ENCODE measurements at regions not wholly inside any gene's neighbourhood (a gene's known extent, or its start where the extent isn't known, plus 50 kb on each side); places are given as distances from the start of the nearest gene placed in this dataset.

GRCh38 chr6:170125456-170126300, 165.2 kb downstream of the DLL1 start (continued):
- TF ChIP-seq ETS1 (IDR thresholded peaks at IDR 0.05) (no peak), CREB1 (CRISPR knock-in tag; IDR thresholded peaks at IDR 0.05; ENCODE audit: low read depth) (no peak), NANOG (IDR thresholded peaks at IDR 0.05; ENCODE audit: borderline replicate concordance) (no peak), STAT1 (IDR thresholded peaks at IDR 0.05; ENCODE audit: unreplicated experiment) (no peak), POLR2AphosphoS5 (IDR thresholded peaks at IDR 0.05; ENCODE audit: low read depth) (no peak), ZNF331 (CRISPR knock-in tag; IDR thresholded peaks at IDR 0.05; ENCODE audit: low read depth) (no peak), EZH2phosphoT487 (IDR thresholded peaks at IDR 0.05; ENCODE audit: unreplicated experiment) (no peak)

- Mint-ChIP-seq H3K4me3 (no peak overlapping the region), H3K9me3 (peaks cover 24% of the 10 kb centered on the region), H3K27me3 (ENCODE audit: insufficient read depth, low read depth, poor library complexity) (peaks cover 3% of the 10 kb centered on the region), H3K36me3 (ENCODE audit: low read depth) (peaks cover 8% of the 10 kb centered on the region; the same call in 2 of the 3 replicates), H3K27ac (no peak overlapping the region), H3K4me1 (no peaks in the 10 kb centered on the region; the same call in 2 of the 3 replicates)
- Histone ChIP-seq H3K4me2 (no peak overlapping the region), H4K20me1 (replicated peaks; ENCODE audit: insufficient read depth) (no peaks in the 10 kb centered on the region), H3K9me2 (ENCODE audit: insufficient read depth) (no peaks in the 10 kb centered on the region), H3K27ac (ENCODE audit: low read depth) (no peak overlapping the region), H2AFZ (no peak overlapping the region), H3F3A (replicated peaks; ENCODE audit: low read depth) (no peaks in the 10 kb centered on the region), H3K4me3 (no peak overlapping the region), H3K4me1 (ENCODE audit: insufficient read depth) (no peaks in the 10 kb centered on the region), H3K79me2 (replicated peaks; ENCODE audit: insufficient read depth) (no peaks in the 10 kb centered on the region), H3K27me3 (ENCODE audit: insufficient read depth) (no peaks in the 10 kb centered on the region), H3K36me3 (ENCODE audit: insufficient read depth) (peaks cover 13% of the 10 kb centered on the region; the same call in 1 of the 2 replicates)
- DNase-seq (ENCODE audit: low spot score) (no peak), ATAC-seq (no peak)
- TF ChIP-seq EZH2phosphoT487 (IDR thresholded peaks at IDR 0.05; ENCODE audit: unreplicated experiment) (no peak), ETS1 (IDR thresholded peaks at IDR 0.05) (no peak), ZNF331 (CRISPR knock-in tag; IDR thresholded peaks at IDR 0.05; ENCODE audit: low read depth) (no peak), CTCF (conservative IDR thresholded peaks at IDR 0.05; ENCODE audit: low read depth in 2 of 2) (no peak), CREB1 (CRISPR knock-in tag; IDR thresholded peaks at IDR 0.05; ENCODE audit: low read depth) (no peak), REST (IDR thresholded peaks at IDR 0.05; ENCODE audit: unreplicated experiment) (no peak)
Observed at GRCh38 chr6:170124836-170125235, 166.0 kb downstream of the DLL1 start.

All from GM23338 (cell line).